ENCODE measurements at regions not wholly inside any gene's neighbourhood (a gene's known extent, or its start where the extent isn't known, plus 50 kb on each side); places are given as distances from the start of the nearest gene placed in this dataset.

- DNase-seq (ENCODE audit: low read depth in 2 of 2) = no peak
- no peak for TF ChIP-seq CTCF (IDR thresholded peaks at IDR 0.05; ENCODE audit: low read depth, low read length)
- no peak overlapping the region for H3K4me3 ChIP-seq (replicated peaks in 1 of 2; ENCODE audit: low read depth in 2 of 2, low read length in 2 of 2)
Observed at GRCh38 chr2:88837511-88838160, 146.2 kb downstream of the RPIA start.

GRCh38 chr2:88838165-88838635 lies 146.7 kb downstream of the RPIA start:
- DNase-seq (ENCODE audit: low read depth in 2 of 2) = no peak
- TF ChIP-seq CTCF (IDR thresholded peaks at IDR 0.05; ENCODE audit: low read depth, low read length) = no peak

GRCh38 chr2:88841224-88841929 lies 149.9 kb downstream of the RPIA start:
- no peak overlapping the region for H3K4me3 ChIP-seq (replicated peaks in 1 of 2; ENCODE audit: low read depth in 2 of 2, low read length in 2 of 2)
- DNase-seq (ENCODE audit: low read depth in 2 of 2) = no peak
- no peak for TF ChIP-seq CTCF (IDR thresholded peaks at IDR 0.05; ENCODE audit: low read depth, low read length)

More at GRCh38 chr2:88838165-88838635, 146.7 kb downstream of the RPIA start:
- H3K4me3 ChIP-seq (replicated peaks in 1 of 2; ENCODE audit: low read depth in 2 of 2, low read length in 2 of 2) = no peak overlapping the region

- no peak for DNase-seq (ENCODE audit: low read depth in 2 of 2)
- no peak for TF ChIP-seq CTCF (IDR thresholded peaks at IDR 0.05; ENCODE audit: low read depth, low read length)
- no peak overlapping the region for H3K4me3 ChIP-seq (replicated peaks in 1 of 2; ENCODE audit: low read depth in 2 of 2, low read length in 2 of 2)
Observed at GRCh38 chr2:88842656-88843460, 151.4 kb downstream of the RPIA start.

- DNase-seq (ENCODE audit: low read depth in 2 of 2) = no peak
- H3K4me3 ChIP-seq (replicated peaks in 1 of 2; ENCODE audit: low read depth in 2 of 2, low read length in 2 of 2) = no peak overlapping the region
- no peak for TF ChIP-seq CTCF (IDR thresholded peaks at IDR 0.05; ENCODE audit: low read depth, low read length)
Observed at GRCh38 chr2:88843651-88844050, 152.2 kb downstream of the RPIA start.

GRCh38 chr2:88844960-88845359 lies 153.5 kb downstream of the RPIA start:
- TF ChIP-seq CTCF (IDR thresholded peaks at IDR 0.05; ENCODE audit: low read depth, low read length) = no peak
- no peak for DNase-seq (ENCODE audit: low read depth in 2 of 2)
- H3K4me3 ChIP-seq (replicated peaks in 1 of 2; ENCODE audit: low read depth in 2 of 2, low read length in 2 of 2) = no peak overlapping the region

Measured in cardiac fibroblast (primary cell).